Colonic mucosa (tissue), 4 donors: ENCODE measurements at regions not wholly inside any gene's neighbourhood (a gene's known extent, or its start where the extent isn't known, plus 50 kb on each side); places are given as distances from the start of the nearest gene placed in this dataset.

Source experiments
- DNase-seq: peaks from one replicate; pipeline ENCODE4 v3.0.0-alpha.2; 2020
- H3K27ac ChIP-seq: fragments of 200-600 bp; one replicate; pipeline ENCODE4 v1.8.0; 2021
- H3K27me3 ChIP-seq: fragments of 200-600 bp; one replicate; pipeline ENCODE4 v1.8.0; 2021
- H3K36me3 ChIP-seq: fragments of 200-600 bp; one replicate; pipeline ENCODE4 v1.8.0; 2021
- H3K4me1 ChIP-seq: fragments of 200-600 bp; one replicate; pipeline ENCODE4 v1.8.0; 2021; ENCODE audit warnings: mild to moderate bottlenecking
- H3K4me3 ChIP-seq: fragments of 200-600 bp; one replicate; pipeline ENCODE4 v1.8.0; 2021
- H3K9ac ChIP-seq, 2 donors: one replicate each; pipeline ENCODE4 v1.7.0; 2013; ENCODE audit warnings: control low read depth in 2 of 2, low read depth in 2 of 2, low read length in 2 of 2
- H3K9me3 ChIP-seq: fragments of 200-600 bp; one replicate; pipeline ENCODE4 v1.8.0; 2021
- CTCF ChIP-seq: fragments of 200-600 bp; IDR thresholded peaks from one replicate; pipeline ENCODE4 v1.8.0; 2022; ENCODE audit warnings: antibody characterized with exemption, mild to moderate bottlenecking
- intact Hi-C: fragments of 100-400 bp; cut with DNase I; formaldehyde crosslinking; loops from one replicate; pipeline ENCODE4 v1.14.1; 2022
- donor health status: healthy.
- donor health status: DM: no; HTN: no; CAD: no.
- donor health status: DM: no; HTN: no; CAD: no.

DNA sequence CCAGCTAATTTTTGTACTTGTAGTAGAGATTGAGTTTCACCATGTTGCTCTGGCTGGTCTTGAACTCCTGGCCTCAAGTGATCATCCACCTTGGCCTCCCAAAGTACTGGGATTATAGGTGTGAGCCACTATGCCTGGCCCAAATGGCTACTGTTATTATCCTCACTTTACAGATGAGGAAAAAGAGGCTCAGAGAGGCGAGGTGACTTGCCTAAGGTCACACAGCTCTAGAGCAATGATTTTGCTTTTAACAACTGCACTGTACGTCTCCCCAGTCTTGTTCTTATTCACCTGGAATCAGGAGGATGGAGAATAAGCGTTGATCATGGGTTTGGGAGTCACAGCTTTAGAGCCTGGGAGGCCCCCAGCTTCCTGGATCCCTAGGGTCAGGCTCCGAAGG is 69.8 kb upstream of the NCOR2 start:
- Histone ChIP-seq H3K4me1 (peaks cover 8% of the 10 kb centered on the region), H3K27me3 (no peaks in the 10 kb centered on the region), H3K9ac (no peak overlapping the region), H3K27ac (no peak overlapping the region), H3K36me3 (no peaks in the 10 kb centered on the region), H3K4me3 (no peak overlapping the region), H3K9me3 (no peaks in the 10 kb centered on the region)
- no peak for DNase-seq
- no peak for TF ChIP-seq CTCF
- intact Hi-C loops = no loop called here

GRCh38 chr12:124636138-124636978 is 68.9 kb upstream of the NCOR2 start:
- Histone ChIP-seq H3K4me3 (no peak overlapping the region), H3K9me3 (no peaks in the 10 kb centered on the region), H3K9ac (no peak overlapping the region), H3K27ac (no peak overlapping the region), H3K36me3 (no peaks in the 10 kb centered on the region), H3K4me1 (peaks cover 10% of the 10 kb centered on the region), H3K27me3 (no peaks in the 10 kb centered on the region)
- DNase-seq = peak; percentile 83
- intact Hi-C loops = no loop called here
- TF ChIP-seq CTCF = no peak

DNA sequence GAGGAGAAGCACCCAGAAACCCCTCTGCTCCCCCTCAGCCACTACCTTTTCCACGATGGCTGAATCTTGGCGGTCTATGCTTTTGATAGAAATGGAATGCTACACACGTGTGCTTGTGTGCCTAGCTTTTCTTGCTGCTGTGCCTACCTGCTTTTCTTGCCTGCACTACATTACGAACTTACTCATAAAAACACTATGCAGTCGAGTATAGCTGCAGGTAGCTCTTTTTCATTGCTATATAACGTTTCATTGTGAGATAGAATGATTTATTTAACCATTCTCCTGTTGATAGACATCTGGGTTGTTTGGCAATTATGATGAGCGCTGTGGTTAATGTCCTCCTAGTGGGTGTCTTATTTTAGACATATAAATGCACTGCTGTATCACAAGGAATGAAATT is 67.9 kb upstream of the NCOR2 start:
- peaks cover 10% of the 10 kb centered on the region for H3K4me1 ChIP-seq
- H3K27me3 ChIP-seq = no peaks in the 10 kb centered on the region
- H3K27ac ChIP-seq = no peak overlapping the region
- no peaks in the 10 kb centered on the region for H3K9me3 ChIP-seq
- no peak overlapping the region for H3K4me3 ChIP-seq
- TF ChIP-seq CTCF = no peak
- DNase-seq = no peak
- no peak overlapping the region for H3K9ac ChIP-seq
- intact Hi-C loops = no loop called here
- H3K36me3 ChIP-seq = no peaks in the 10 kb centered on the region

- H3K9ac ChIP-seq = peak overlapping the region in 1 of 2 donors; percentile 26
- no peak for TF ChIP-seq CTCF
- H3K27me3 ChIP-seq = no peaks in the 10 kb centered on the region
- no peaks in the 10 kb centered on the region for H3K9me3 ChIP-seq
- peak overlapping the region; percentile 22 for H3K27ac ChIP-seq
- DNase-seq = peak; percentile 72
- no peaks in the 10 kb centered on the region for H3K36me3 ChIP-seq
- H3K4me3 ChIP-seq = no peak overlapping the region
- peaks cover 10% of the 10 kb centered on the region for H3K4me1 ChIP-seq
- intact Hi-C loops = no loop called here
Observed at GRCh38 chr12:124633365-124634362, 66.3 kb upstream of the NCOR2 start.

GRCh38 chr12:124632519-124632984 is 65.1 kb upstream of the NCOR2 start:
- no peaks in the 10 kb centered on the region for H3K9me3 ChIP-seq
- no peak for DNase-seq
- intact Hi-C loops = no loop called here
- H3K27me3 ChIP-seq = no peaks in the 10 kb centered on the region
- H3K27ac ChIP-seq = peak overlapping the region; percentile 55
- no peak overlapping the region for H3K4me3 ChIP-seq
- no peaks in the 10 kb centered on the region for H3K36me3 ChIP-seq
- TF ChIP-seq CTCF = no peak
- peaks cover 10% of the 10 kb centered on the region for H3K4me1 ChIP-seq
- H3K9ac ChIP-seq = peak overlapping the region in 1 of 2 donors; percentile 27
